HCT116 (cell line): ENCODE measurements at regions not wholly inside any gene's neighbourhood (a gene's known extent, or its start where the extent isn't known, plus 50 kb on each side); places are given as distances from the start of the nearest gene placed in this dataset.

Experiments
- CEBPB ChIP-seq: IDR thresholded peaks from 2 replicates; pipeline ENCODE4 v1.6.1; 2012; ENCODE audit warnings: low read depth
- CTCF ChIP-seq, 3 experiments: fragments of 200-600 bp in 1 of 3; sonication (generic) in 1 of 3; IDR thresholded peaks in 2 of 3; conservative IDR thresholded peaks in 1 of 3; 2 replicates each; pipeline ENCODE4 v1.5.1; 2012 to 2017; ENCODE audit warnings: low read depth in 2 of 3, low read length in 2 of 3, antibody characterized with exemption in 1 of 3, borderline replicate concordance in 1 of 3, control low read depth in 1 of 3, mild to moderate bottlenecking in 1 of 3, mixed read lengths in 1 of 3, mixed run types in 1 of 3, moderate library complexity in 1 of 3; ENCODE audit not compliant: insufficient read depth in 1 of 3
- EZH2phosphoT487 ChIP-seq: fragments of 200-600 bp; IDR thresholded peaks from 2 replicates; pipeline ENCODE4 v1.6.1; 2018; ENCODE audit warnings: antibody characterized with exemption, borderline replicate concordance
- JUND ChIP-seq: IDR thresholded peaks from 2 replicates; pipeline ENCODE4 v1.6.1; 2012
- MAX ChIP-seq: IDR thresholded peaks from 2 replicates; pipeline ENCODE4 v1.6.1; 2012
- POLR2A ChIP-seq: IDR thresholded peaks from 2 replicates; pipeline ENCODE4 v1.7.0; 2011; ENCODE audit warnings: borderline replicate concordance; ENCODE audit not compliant: insufficient read depth, insufficient read length; ENCODE audit errors: extremely low read depth
- POLR2AphosphoS5 ChIP-seq: IDR thresholded peaks from 2 replicates; pipeline ENCODE4 v1.6.1; 2011; ENCODE audit warnings: mild to moderate bottlenecking, low read depth, low read length, moderate library complexity
- SIN3A ChIP-seq: IDR thresholded peaks from 2 replicates; pipeline ENCODE4 v1.6.1; 2012; ENCODE audit warnings: low read depth
- SP1 ChIP-seq: IDR thresholded peaks from 2 replicates; pipeline ENCODE4 v1.6.1; 2012; ENCODE audit warnings: low read depth
- YY1 ChIP-seq: IDR thresholded peaks from 2 replicates; pipeline ENCODE4 v1.6.1; 2011; ENCODE audit warnings: low read length, low read depth, moderate library complexity, mild to moderate bottlenecking; ENCODE audit not compliant: insufficient replicate concordance; ENCODE audit errors: extremely low read depth
- ZBTB33 ChIP-seq: IDR thresholded peaks from 2 replicates; pipeline ENCODE4 v1.6.1; 2011; ENCODE audit warnings: mild to moderate bottlenecking, low read length, moderate library complexity; ENCODE audit not compliant: insufficient replicate concordance; ENCODE audit errors: extremely low read depth

- TF ChIP-seq CTCF (IDR thresholded peaks at IDR 0.05 in 2 of 3, conservative IDR thresholded peaks at IDR 0.05 in 1 of 3; ENCODE audit: borderline replicate concordance in 1 of 3, insufficient read depth in 1 of 3, low read depth in 2 of 3, low read length in 2 of 3) = no peak
- no peak for TF ChIP-seq POLR2A
- no peak for TF ChIP-seq MAX
- TF ChIP-seq EZH2phosphoT487 = no peak
- no peak for TF ChIP-seq ZBTB33
- TF ChIP-seq POLR2AphosphoS5 = no peak
- no peak for TF ChIP-seq SIN3A
- TF ChIP-seq YY1 = no peak
- TF ChIP-seq JUND = no peak
- TF ChIP-seq SP1 = no peak
- no peak for TF ChIP-seq CEBPB
Measured at GRCh38 chr5:63768221-63768620, 194.0 kb downstream of the HTR1A start.
